HG03103 (cell line): ENCODE measurements at regions not wholly inside any gene's neighbourhood (a gene's known extent, or its start where the extent isn't known, plus 50 kb on each side); places are given as distances from the start of the nearest gene placed in this dataset.
A peak's percentile ranks its signal among the peaks of the same experiment; 100 is the strongest.
"Not testable (repeated sequence)": the region's sequence is repeated elsewhere in the genome, so short reads cannot be mapped to it uniquely, and the experiment has no call there.

Experiments used
- ATAC-seq: cut with Tn5 transposase; IDR thresholded peaks from one replicate; pipeline ENCODE4 v1.9.1; 2021; ENCODE audit warnings: low read depth; ENCODE audit not compliant: unreplicated experiment

- peak; percentile 98 for ATAC-seq
Observed at GRCh38 chr14:86243158-86243557, 713.2 kb downstream of the FLRT2 start.

GRCh38 chr14:86237733-86238132 lies 707.8 kb downstream of the FLRT2 start:
- ATAC-seq: no peak

GRCh38 chr14:86221755-86222154 lies 691.8 kb downstream of the FLRT2 start:
- ATAC-seq: no peak

- ATAC-seq: no peak
Observed at GRCh38 chr14:86221000-86221399, 691.1 kb downstream of the FLRT2 start.

GRCh38 chr14:86217523-86217922 lies 687.6 kb downstream of the FLRT2 start:
- no peak for ATAC-seq

- no peak for ATAC-seq
Observed at GRCh38 chr14:86203843-86204242, 673.9 kb downstream of the FLRT2 start.

GRCh38 chr14:86196471-86196870 lies 666.5 kb downstream of the FLRT2 start:
- ATAC-seq: no peak

GRCh38 chr14:86193756-86194155 lies 663.8 kb downstream of the FLRT2 start:
- ATAC-seq: no peak

GRCh38 chr14:86179980-86180379 lies 650.0 kb downstream of the FLRT2 start:
- no peak for ATAC-seq

GRCh38 chr14:86168371-86168770 lies 638.4 kb downstream of the FLRT2 start:
- ATAC-seq: no peak

- no peak for ATAC-seq
Observed at GRCh38 chr14:86166541-86166940, 636.6 kb downstream of the FLRT2 start.

GRCh38 chr14:86153480-86153879 lies 623.5 kb downstream of the FLRT2 start:
- ATAC-seq: no peak

GRCh38 chr14:86143248-86143647 lies 613.3 kb downstream of the FLRT2 start:
- no peak for ATAC-seq

GRCh38 chr14:86141966-86142365 lies 612.0 kb downstream of the FLRT2 start:
- ATAC-seq: no peak

GRCh38 chr14:86129426-86129825 lies 599.5 kb downstream of the FLRT2 start:
- no peak for ATAC-seq

- no peak for ATAC-seq
Observed at GRCh38 chr14:86124328-86124727, 594.4 kb downstream of the FLRT2 start.

GRCh38 chr14:86115972-86116371 lies 586.0 kb downstream of the FLRT2 start:
- ATAC-seq: no peak

GRCh38 chr14:86110871-86111270 lies 580.9 kb downstream of the FLRT2 start:
- ATAC-seq: not testable (repeated sequence)

- no peak for ATAC-seq
Observed at GRCh38 chr14:86104691-86105265, 574.8 kb downstream of the FLRT2 start.

- no peak for ATAC-seq
Observed at GRCh38 chr14:86094512-86094911, 564.6 kb downstream of the FLRT2 start.

GRCh38 chr14:86091811-86092210 lies 561.9 kb downstream of the FLRT2 start:
- no peak for ATAC-seq

- ATAC-seq: no peak
Observed at GRCh38 chr14:86088156-86088555, 558.2 kb downstream of the FLRT2 start.

GRCh38 chr14:86087377-86087776 lies 557.4 kb downstream of the FLRT2 start:
- ATAC-seq: no peak
